Liver (tissue), 8 donors: ENCODE measurements at regions not wholly inside any gene's neighbourhood (a gene's known extent, or its start where the extent isn't known, plus 50 kb on each side); places are given as distances from the start of the nearest gene placed in this dataset.

ENCODE experiments used
- DNase-seq: peaks from one replicate; pipeline ENCODE4 v3.0.0-alpha.2; 2017; ENCODE audit warnings: low spot score
- H3K27ac ChIP-seq, 2 donors: one replicate each; pipeline ENCODE4 v1.7.0; 2013; ENCODE audit warnings: inconsistent platforms in 2 of 2, low read length in 2 of 2, control low read depth in 1 of 2, low read depth in 1 of 2, mild to moderate bottlenecking in 1 of 2
- H3K27me3 ChIP-seq, 4 donors: one replicate each; pipeline versions ENCODE4 v1.6.1 to v1.7.0; 2013; ENCODE audit warnings: low read length in 3 of 4, inconsistent platforms in 1 of 4, mild to moderate bottlenecking in 1 of 4, moderate library complexity in 1 of 4; ENCODE audit not compliant: control insufficient read depth in 4 of 4, insufficient read depth in 4 of 4
- H3K36me3 ChIP-seq, 4 donors: one replicate each; pipeline versions ENCODE4 v1.6.1 to v1.7.0; 2013; ENCODE audit warnings: low read length in 3 of 4, mild to moderate bottlenecking in 3 of 4, low read depth in 1 of 4, moderate library complexity in 1 of 4; ENCODE audit not compliant: control insufficient read depth in 4 of 4, insufficient read depth in 3 of 4
- H3K4me1 ChIP-seq, 4 donors: one replicate each; pipeline versions ENCODE4 v1.6.1 to v1.7.0; 2013; ENCODE audit warnings: low read length in 3 of 4, mild to moderate bottlenecking in 3 of 4, moderate library complexity in 1 of 4; ENCODE audit not compliant: control insufficient read depth in 4 of 4, insufficient read depth in 4 of 4
- H3K4me3 ChIP-seq, 3 donors: one replicate each; pipeline versions ENCODE4 v1.6.1 to v1.7.0; 2013; ENCODE audit warnings: low read length in 3 of 3, control low read depth in 1 of 3, low read depth in 1 of 3, mild to moderate bottlenecking in 1 of 3
- H3K9ac ChIP-seq, 2 donors: one replicate each; pipeline ENCODE4 v1.7.0; 2013; ENCODE audit warnings: low read length in 2 of 2, mild to moderate bottlenecking in 2 of 2, moderate library complexity in 2 of 2, control low read depth in 1 of 2, low read depth in 1 of 2
- H3K9me3 ChIP-seq, 4 donors: one replicate each; pipeline versions ENCODE4 v1.6.1 to v1.7.0; 2013; ENCODE audit warnings: low read length in 3 of 4; ENCODE audit not compliant: control insufficient read depth in 4 of 4
- CTCF ChIP-seq: fragments of 150-350 bp; IDR thresholded peaks from 2 replicates; pipeline ENCODE4 v1.5.1; 2017; ENCODE audit warnings: improper control_type of control experiment, low read depth, low read length; ENCODE audit not compliant: missing input control
- EGR1 ChIP-seq, 2 donors: IDR thresholded peaks; 2 replicates each; pipeline ENCODE4 v1.6.1; 2016 to 2018; ENCODE audit warnings: antibody characterized with exemption in 2 of 2, low read depth in 2 of 2
- FOXA1 ChIP-seq: IDR thresholded peaks from 2 replicates; pipeline ENCODE4 v1.6.1; 2016; ENCODE audit warnings: antibody characterized with exemption
- FOXA2 ChIP-seq: IDR thresholded peaks from 2 replicates; pipeline ENCODE4 v1.6.1; 2016; ENCODE audit warnings: antibody characterized with exemption
- GABPA ChIP-seq, 2 donors: IDR thresholded peaks in 1 of 2; conservative IDR thresholded peaks in 1 of 2; 2 replicates each; pipeline ENCODE4 v1.6.1; 2016; ENCODE audit warnings: antibody characterized with exemption in 2 of 2, mild to moderate bottlenecking in 1 of 2, moderate library complexity in 1 of 2
- HNF4A ChIP-seq, 2 donors: conservative IDR thresholded peaks; 2 replicates each; pipeline ENCODE4 v1.6.1; 2016; ENCODE audit warnings: antibody characterized with exemption in 2 of 2, mild to moderate bottlenecking in 2 of 2
- HNF4G ChIP-seq: IDR thresholded peaks from 2 replicates; pipeline ENCODE4 v1.6.1; 2016; ENCODE audit warnings: antibody characterized with exemption
- JUND ChIP-seq, 2 donors: IDR thresholded peaks; 2 replicates each; pipeline ENCODE4 v1.6.1; 2016; ENCODE audit warnings: antibody characterized with exemption in 2 of 2
- MAX ChIP-seq: IDR thresholded peaks from 2 replicates; pipeline ENCODE4 v1.6.1; 2016; ENCODE audit warnings: antibody characterized with exemption
- NR2F2 ChIP-seq: IDR thresholded peaks from 2 replicates; pipeline ENCODE4 v1.6.1; 2016; ENCODE audit warnings: antibody characterized with exemption
- RAD21 ChIP-seq, 2 donors: IDR thresholded peaks; 2 replicates each; pipeline ENCODE4 v1.6.1; 2016; ENCODE audit warnings: antibody characterized with exemption in 2 of 2, mild to moderate bottlenecking in 2 of 2
- REST ChIP-seq: IDR thresholded peaks from 2 replicates; pipeline ENCODE4 v1.6.1; 2016; ENCODE audit warnings: antibody characterized with exemption, mild to moderate bottlenecking
- RXRA ChIP-seq, 2 donors: IDR thresholded peaks; 2 replicates each; pipeline ENCODE4 v1.6.1; 2017 to 2018; ENCODE audit warnings: antibody characterized with exemption in 2 of 2, mild to moderate bottlenecking in 1 of 2
- SP1 ChIP-seq: IDR thresholded peaks from 2 replicates; pipeline ENCODE4 v1.6.1; 2018; ENCODE audit warnings: antibody characterized with exemption, mild to moderate bottlenecking
- TAF1 ChIP-seq: conservative IDR thresholded peaks from 2 replicates; pipeline ENCODE4 v1.6.1; 2016; ENCODE audit warnings: antibody characterized with exemption, mild to moderate bottlenecking
- YY1 ChIP-seq: IDR thresholded peaks from 2 replicates; pipeline ENCODE4 v1.6.1; 2016; ENCODE audit warnings: antibody characterized with exemption, mild to moderate bottlenecking
- WGBS: extraction: QIAGEN DNeasy Blood & Tissue Kit; methylation state at CpG from one replicate; pipeline ENCODE4 v1.1.7; 2013; 5-methylcytosine and 5-hydroxymethylcytosine counted together
- donor health status: healthy.
- donor health status: healthy.
- donor health status: healthy.
- donor health status: healthy.
- donor health status: healthy.

GRCh38 chr5:51895834-51896233 is 512.6 kb downstream of the ISL1 start:
- no peaks in the 10 kb centered on the region for H3K36me3 ChIP-seq
- H3K9ac ChIP-seq: no peak overlapping the region
- DNase-seq: no peak
- no peaks in the 10 kb centered on the region for H3K27me3 ChIP-seq
- no peak for TF ChIP-seq HNF4G
- no peak overlapping the region for H3K4me3 ChIP-seq
- H3K9me3 ChIP-seq: no peaks in the 10 kb centered on the region
- H3K4me1 ChIP-seq: no peaks in the 10 kb centered on the region
- H3K27ac ChIP-seq: no peak overlapping the region

- no peaks in the 10 kb centered on the region for H3K36me3 ChIP-seq
- H3K9me3 ChIP-seq: no peaks in the 10 kb centered on the region
- TF ChIP-seq CTCF (no peak), MAX (no peak), EGR1 (IDR thresholded peaks at IDR 0.05; ENCODE audit: low read depth in 2 of 2) (no peak), FOXA1 (no peak), YY1 (no peak)
- H3K27ac ChIP-seq: no peak overlapping the region
- H3K27me3 ChIP-seq: no peaks in the 10 kb centered on the region
- no peak overlapping the region for H3K4me3 ChIP-seq
- DNase-seq: no peak
- no peak overlapping the region for H3K9ac ChIP-seq
- no peaks in the 10 kb centered on the region for H3K4me1 ChIP-seq
Measured at GRCh38 chr5:51902512-51902911, 519.3 kb downstream of the ISL1 start.

GRCh38 chr5:51908215-51908614 is 525.0 kb downstream of the ISL1 start:
- Histone ChIP-seq H3K27ac (no peak overlapping the region), H3K27me3 (no peaks in the 10 kb centered on the region), H3K9ac (no peak overlapping the region), H3K4me3 (no peak overlapping the region), H3K36me3 (no peaks in the 10 kb centered on the region), H3K4me1 (no peaks in the 10 kb centered on the region), H3K9me3 (no peaks in the 10 kb centered on the region)
- DNase-seq: no peak
- TF ChIP-seq HNF4G (no peak), FOXA2 (no peak), NR2F2 (no peak), RXRA (IDR thresholded peaks at IDR 0.05) (no peak), JUND (IDR thresholded peaks at IDR 0.05) (no peak), EGR1 (IDR thresholded peaks at IDR 0.05; ENCODE audit: low read depth in 2 of 2) (no peak), RAD21 (IDR thresholded peaks at IDR 0.05) (no peak)

- 73% methylated on average over 3 of the region's 3 CpGs for WGBS
- H3K27me3 ChIP-seq: no peaks in the 10 kb centered on the region
- DNase-seq: no peak
- no peak overlapping the region for H3K4me3 ChIP-seq
- peaks cover 0 to 8% (median 5%) of the 10 kb centered on the region in 4 donors for H3K9me3 ChIP-seq
- H3K4me1 ChIP-seq: no peaks in the 10 kb centered on the region
- no peak overlapping the region for H3K27ac ChIP-seq
- H3K9ac ChIP-seq: no peak overlapping the region
- H3K36me3 ChIP-seq: no peaks in the 10 kb centered on the region
- TF ChIP-seq REST: no peak
- no peak for TF ChIP-seq FOXA1
- no peak for TF ChIP-seq TAF1
- no peak for TF ChIP-seq YY1
- no peak for TF ChIP-seq GABPA (IDR thresholded peaks at IDR 0.05 in 1 of 2, conservative IDR thresholded peaks at IDR 0.05 in 1 of 2)
- TF ChIP-seq MAX: no peak
- TF ChIP-seq NR2F2: no peak
- TF ChIP-seq SP1: no peak
- TF ChIP-seq HNF4G: no peak
- no peak for TF ChIP-seq CTCF
- no peak for TF ChIP-seq RXRA (IDR thresholded peaks at IDR 0.05)
- TF ChIP-seq JUND (IDR thresholded peaks at IDR 0.05): no peak
- TF ChIP-seq HNF4A (conservative IDR thresholded peaks at IDR 0.05): no peak
- TF ChIP-seq EGR1 (IDR thresholded peaks at IDR 0.05; ENCODE audit: low read depth in 2 of 2): no peak
Measured at GRCh38 chr5:51944500-51945125, 561.4 kb downstream of the ISL1 start.
